K562 (cell line): ENCODE measurements at regions not wholly inside any gene's neighbourhood (a gene's known extent, or its start where the extent isn't known, plus 50 kb on each side); places are given as distances from the start of the nearest gene placed in this dataset.

Source experiments
- ATAC-seq: fragments of 200-7000 bp; cut with Tn5 transposase; 3 replicates; pipeline ENCODE4 v1.9.1; 2020; ENCODE audit warnings: moderate library complexity
- BruUV-seq: library from RNA; stranded (reverse); fragments of 400-500 nt; replicated peaks from 2 replicates; lab custom pipeline; 2021; lab: Mats Ljungman, UMichigan
- CTCF ChIA-PET: fragments of 300-600 bp; formaldehyde crosslinking; extraction: SDS; loops from one replicate; lab custom pipeline; 2021; ENCODE audit warnings: low intra/inter-chr PET ratio; lab: Yijun Ruan, JAX
- POLR2A ChIA-PET: fragments of 300-600, 350-650 bp; sonication (Branson Sonifier 250); formaldehyde crosslinking; extraction: SDS; loops from one replicate; lab custom pipeline; 2021; ENCODE audit warnings: antibody characterized with exemption, inconsistent platforms; lab: Yijun Ruan, JAX
- DNase-seq, 4 experiments: peaks; one replicate each; pipeline versions ENCODE4 v3.0.0 to v3.0.0-alpha.2; 2011 to 2018; ENCODE audit warnings: low spot score in 3 of 4, mixed read lengths in 3 of 4; ENCODE audit errors: extremely low read depth in 1 of 4
- FAIRE-seq: peaks from 2 replicates; lab custom pipeline; 2011; peaks lifted over from hg19 to GRCh38; lab: Jason Lieb, UNC
- H2AFZ ChIP-seq: 2 replicates; pipeline ENCODE4 v1.6.0; 2011; ENCODE audit warnings: low read depth, low read length, control low read depth, inconsistent platforms
- H3K27ac ChIP-seq: fragments of 200-600 bp; 3 replicates; pipeline ENCODE4 v1.8.0; 2011; ENCODE audit warnings: low read depth, mild to moderate bottlenecking, control low read depth, inconsistent platforms, low read length, moderate library complexity, mixed read lengths; ENCODE audit errors: extremely low read depth
- H3K27me3 ChIP-seq, 2 experiments: fragments of 300-600 bp in 1 of 2; 2 replicates in 1 of 2; 3 replicates in 1 of 2; pipeline versions ENCODE4 v1.6.0 to v1.8.0; 2011; ENCODE audit warnings: inconsistent platforms in 2 of 2, low read length in 2 of 2, mild to moderate bottlenecking in 1 of 2, mixed read lengths in 1 of 2, moderate library complexity in 1 of 2; ENCODE audit not compliant: control insufficient read depth in 2 of 2, insufficient read depth in 2 of 2
- H3K36me3 ChIP-seq: fragments of 300-600 bp; 3 replicates; pipeline ENCODE4 v1.8.0; 2011; ENCODE audit warnings: mild to moderate bottlenecking, low read length, inconsistent platforms; ENCODE audit not compliant: control insufficient read depth, insufficient read depth
- H3K4me1 ChIP-seq, 2 experiments: fragments of 200-600 bp in 1 of 2; replicated peaks in 1 of 2; 2 replicates in 1 of 2; 3 replicates in 1 of 2; pipeline versions ENCODE4 v1.5.1 to v1.8.0; 2011; ENCODE audit warnings: inconsistent platforms in 2 of 2, low read length in 2 of 2, mild to moderate bottlenecking in 1 of 2, mixed read lengths in 1 of 2, moderate library complexity in 1 of 2; ENCODE audit not compliant: control insufficient read depth in 2 of 2, insufficient read depth in 2 of 2
- H3K4me2 ChIP-seq: 2 replicates; pipeline ENCODE4 v1.6.1; 2011; ENCODE audit warnings: low read length, control low read depth, inconsistent platforms, mixed read lengths; ENCODE audit not compliant: insufficient read depth
- H3K4me3 ChIP-seq: fragments of 200-600 bp; sonication (generic), shearing (Covaris generic); 2 replicates; pipeline ENCODE4 v1.5.1; 2016; ENCODE audit warnings: control low read depth, inconsistent platforms
- H3K79me2 ChIP-seq: fragments of 200-600 bp; 3 replicates; pipeline ENCODE4 v1.8.0; 2011; ENCODE audit warnings: low read length, inconsistent platforms; ENCODE audit not compliant: control insufficient read depth, insufficient read depth
- H3K9ac ChIP-seq, 2 experiments: 2 replicates each; pipeline versions ENCODE4 v1.6.0 to v1.6.1; 2011; ENCODE audit warnings: low read depth in 2 of 2, low read length in 2 of 2, control low read depth in 1 of 2, inconsistent platforms in 1 of 2, mild to moderate bottlenecking in 1 of 2, mixed read lengths in 1 of 2; ENCODE audit not compliant: insufficient read depth in 1 of 2
- H3K9me1 ChIP-seq: one replicate; pipeline ENCODE4 v1.6.0; 2011; ENCODE audit warnings: inconsistent platforms, mild to moderate bottlenecking, low read length, moderate library complexity; ENCODE audit not compliant: control insufficient read depth, insufficient read depth
- H3K9me3 ChIP-seq: replicated peaks from 2 replicates; pipeline ENCODE4 v1.5.1; 2011; ENCODE audit warnings: low read depth, low read length, inconsistent platforms; ENCODE audit not compliant: control insufficient read depth, insufficient read depth
- H4K20me1 ChIP-seq: replicated peaks from 2 replicates; pipeline ENCODE4 v1.6.1; 2011; ENCODE audit warnings: low read length, inconsistent platforms, mixed read lengths; ENCODE audit not compliant: control insufficient read depth, insufficient read depth
- ATF7 ChIP-seq: fragments of 450-650 bp; IDR thresholded peaks from 2 replicates; pipeline ENCODE4 v1.7.1; 2014; ENCODE audit warnings: mild to moderate bottlenecking, moderate library complexity
- CTCF ChIP-seq, 3 experiments: IDR thresholded peaks in 2 of 3; conservative IDR thresholded peaks in 1 of 3; 2 replicates each; pipeline ENCODE4 v1.5.1; 2011 to 2012; ENCODE audit warnings: low read length in 3 of 3, mild to moderate bottlenecking in 3 of 3, control low read depth in 2 of 3, improper control_type of control experiment in 1 of 3, inconsistent platforms in 1 of 3, low read depth in 1 of 3, mixed read lengths in 1 of 3, moderate library complexity in 1 of 3; ENCODE audit not compliant: insufficient read depth in 2 of 3
- RAD21 ChIP-seq, 2 experiments: fragments of 250-450 bp in 1 of 2; fragments of 450-650 bp in 1 of 2; sonication (Bioruptor Pico) in 1 of 2; formaldehyde crosslinking in 1 of 2; IDR thresholded peaks in 1 of 2; conservative IDR thresholded peaks in 1 of 2; 2 replicates each; pipeline versions ENCODE4 v1.4.0 to v1.8.0; 2020 to 2022; ENCODE audit warnings: mild to moderate bottlenecking in 2 of 2, moderate library complexity in 1 of 2
- SFPQ ChIP-seq: fragments of 200-400 bp; formaldehyde crosslinking; IDR thresholded peaks from 2 replicates; pipeline ENCODE4 v1.6.1; 2017; ENCODE audit warnings: mild to moderate bottlenecking, low read depth, low read length, moderate library complexity
- WGBS: fragments of 100-300 bp; shearing (Covaris generic); methylation state at CpG from one replicate; pipeline ENCODE4 v1.1.6; 2016; ENCODE audit warnings: low coverage, mixed read lengths; ENCODE audit not compliant: insufficient coverage; ENCODE audit errors: missing lambda C conversion rate; 5-methylcytosine and 5-hydroxymethylcytosine counted together
- in situ Hi-C: fragments of 300-500 bp; cut with MboI; formaldehyde crosslinking; loops from 4 replicates; pipeline ENCODE4 v1.15.0; 2018; ENCODE audit warnings: inconsistent platforms, mixed read lengths
- intact Hi-C: fragments of 100-400 bp; cut with micrococcal nuclease; formaldehyde crosslinking; loops from 2 replicates; pipeline ENCODE4 v1.14.2; 2022

DNA sequence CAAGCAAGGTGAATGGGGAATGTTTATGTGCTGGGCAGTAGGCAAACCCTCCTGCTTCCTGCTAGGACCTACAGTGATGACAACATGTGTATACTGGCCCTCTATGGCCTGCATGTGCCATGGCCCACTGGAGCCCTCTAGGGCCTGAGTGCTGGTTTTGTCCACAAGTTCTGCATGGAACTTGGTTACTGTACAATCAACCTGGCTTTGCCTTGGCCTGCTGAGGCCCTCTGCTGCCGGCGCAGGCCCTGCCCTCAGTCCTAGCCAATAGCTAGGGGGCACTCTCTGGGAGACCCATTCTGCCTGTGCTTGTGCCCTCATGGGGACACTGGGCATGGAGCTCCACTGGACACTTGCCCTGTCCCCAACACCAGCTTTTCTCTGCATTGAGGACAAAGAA, 138.6 kb upstream of the NGF start:
- BruUV-seq, result no TSS peak
- FAIRE-seq (no peak), DNase-seq (peak in 2 of 4 experiments; percentile 5 to 15), ATAC-seq (peak; percentile 67)
- Histone ChIP-seq H3K9me3 (no peaks in the 10 kb centered on the region), H3K4me2 (no peak overlapping the region), H3K9ac (no peak overlapping the region), H4K20me1 (no peaks in the 10 kb centered on the region), H3K4me3 (no peak overlapping the region), H3K79me2 (no peaks in the 10 kb centered on the region), H3K4me1 (no peaks in the 10 kb centered on the region), H2AFZ (no peak overlapping the region), H3K9me1 (no peaks in the 10 kb centered on the region), H3K27ac (no peak overlapping the region), H3K27me3 (peaks cover 0 to 5% of the 10 kb centered on the region in 2 experiments; a peak in 1 of 5 replicates), H3K36me3 (no peaks in the 10 kb centered on the region)
- WGBS, result 0% methylated on average over 2 of the region's 2 CpGs
- intact Hi-C loops, result no loop called here
- in situ Hi-C loops, result no loop called here
- TF ChIP-seq RAD21 (CRISPR knock-in tag; conservative IDR thresholded peaks at IDR 0.05 in 1 of 2, IDR thresholded peaks at IDR 0.05 in 1 of 2) (peak in 1 of 2 experiments; percentile 37; a peak in 3 of 4 replicates), CTCF (IDR thresholded peaks at IDR 0.05 in 2 of 3, conservative IDR thresholded peaks at IDR 0.05 in 1 of 3; ENCODE audit: insufficient read depth in 2 of 3, low read depth in 1 of 3, low read length in 3 of 3) (peak; percentile 29 to 58 (median 38); a peak in 4 of 6 replicates), ATF7 (no peak), SFPQ (no peak)
- ChIA-PET CTCF (no interaction called here), POLR2A (interaction anchor here (0.6 kb wide), 1 partner anchor 178 kb away, joined by 3 read pairs; no protein-coding TSS in a partner anchor)
